A549 (cell line): ENCODE measurements at regions not wholly inside any gene's neighbourhood (a gene's known extent, or its start where the extent isn't known, plus 50 kb on each side); places are given as distances from the start of the nearest gene placed in this dataset.

ENCODE experiments used
- ATAC-seq, 2 experiments: fragments of 200-7000 bp in 1 of 2; fragments of >200 bp in 1 of 2; cut with Nextera tagmentation in 1 of 2; cut with Tn5 transposase in 1 of 2; 3 replicates each; pipeline versions ENCODE4 v1.8.0 to v1.9.1; 2018 to 2020; ENCODE audit warnings: mild to moderate bottlenecking in 1 of 2, moderate library complexity in 1 of 2
- CTCF ChIA-PET: fragments of 300-600 bp; sonication (Branson Sonifier 250); formaldehyde crosslinking; extraction: SDS; loops from one replicate; lab custom pipeline; 2021; ENCODE audit warnings: antibody characterized with exemption, inconsistent platforms; lab: Yijun Ruan, JAX
- POLR2A ChIA-PET: fragments of 350-600 bp; formaldehyde crosslinking; extraction: SDS; loops from one replicate; lab custom pipeline; 2021; ENCODE audit warnings: antibody characterized with exemption, inconsistent platforms; lab: Yijun Ruan, JAX
- DNase-seq, 2 experiments: peaks; one replicate each; pipeline versions ENCODE4 v3.0.0 to v3.0.0-alpha.2; 2011 to 2016; ENCODE audit warnings: low read depth in 1 of 2, low spot score in 1 of 2
- FAIRE-seq: peaks from 2 replicates; lab custom pipeline; 2011; peaks lifted over from hg19 to GRCh38; lab: Jason Lieb, UNC
- H3K27ac ChIP-seq, 2 experiments: fragments of >200 bp; sonication (Bioruptor Twin); formaldehyde crosslinking; 3 replicates each; pipeline ENCODE4 v1.5.1; 2016 to 2017
- H3K4me1 ChIP-seq: fragments of >200 bp; sonication (Bioruptor Twin); formaldehyde crosslinking; 3 replicates; pipeline ENCODE4 v1.6.1; 2016
- H3K4me2 ChIP-seq: fragments of >200 bp; sonication (Bioruptor Twin); formaldehyde crosslinking; 3 replicates; pipeline ENCODE4 v1.6.1; 2016
- H3K4me3 ChIP-seq: fragments of >200 bp; sonication (Bioruptor Twin); formaldehyde crosslinking; 3 replicates; pipeline ENCODE4 v1.5.1; 2016
- H3K9me3 ChIP-seq: fragments of >200 bp; sonication (Bioruptor Twin); formaldehyde crosslinking; 3 replicates; pipeline ENCODE4 v1.6.1; 2016
- ATOH8 ChIP-seq: fragments of 250-450 bp; sonication (Bioruptor Pico); IDR thresholded peaks from 2 replicates; pipeline ENCODE4 v1.5.0; 2020; ENCODE audit warnings: low read depth, mild to moderate bottlenecking, moderate library complexity
- CHD2 ChIP-seq: fragments of 150-350 bp; IDR thresholded peaks from 2 replicates; pipeline ENCODE4 v1.6.1; 2014; ENCODE audit warnings: low read length; ENCODE audit not compliant: partially characterized antibody
- CTCF ChIP-seq: fragments of >200 bp; sonication (Bioruptor Twin); formaldehyde crosslinking; IDR thresholded peaks from 3 replicates; pipeline ENCODE4 v1.5.1; 2016
- EHF ChIP-seq: fragments of 250-450 bp; sonication (Bioruptor Pico); IDR thresholded peaks from 2 replicates; pipeline ENCODE4 v1.5.0; 2020; ENCODE audit warnings: mild to moderate bottlenecking
- EHMT2 ChIP-seq: fragments of 200-600 bp; sonication (generic); IDR thresholded peaks from 2 replicates; pipeline ENCODE4 v1.6.1; 2016; ENCODE audit warnings: antibody characterized with exemption, low read depth, mild to moderate bottlenecking, moderate library complexity
- ELK1 ChIP-seq: fragments of 150-350 bp; IDR thresholded peaks from 2 replicates; pipeline ENCODE4 v1.6.1; 2014; ENCODE audit warnings: low read depth, mild to moderate bottlenecking, low read length
- EP300 ChIP-seq, 2 experiments: fragments of >200 bp; sonication (Bioruptor Twin); formaldehyde crosslinking; IDR thresholded peaks; 2 replicates in 1 of 2; 3 replicates in 1 of 2; pipeline ENCODE4 v1.6.1; 2016 to 2017
- FOSL2 ChIP-seq, 2 experiments: fragments of 450-650 bp in 1 of 2; fragments of >200 bp in 1 of 2; sonication (Bioruptor Twin) in 1 of 2; formaldehyde crosslinking; IDR thresholded peaks; 2 replicates each; pipeline versions ENCODE4 v1.5.0 to v1.6.1; 2016 to 2020; ENCODE audit warnings: mild to moderate bottlenecking in 1 of 2, moderate library complexity in 1 of 2
- FOXS1 ChIP-seq: fragments of 250-450 bp; sonication (Bioruptor Pico); IDR thresholded peaks from 2 replicates; pipeline ENCODE4 v1.5.0; 2020; ENCODE audit warnings: mild to moderate bottlenecking, moderate library complexity
- GATA3 ChIP-seq: IDR thresholded peaks from 2 replicates; pipeline ENCODE4 v1.6.1; 2012; ENCODE audit warnings: borderline replicate concordance
- HOXB13 ChIP-seq: fragments of 250-450 bp; sonication (Bioruptor Pico); IDR thresholded peaks from 2 replicates; pipeline ENCODE4 v1.5.0; 2020; ENCODE audit warnings: low read depth, mild to moderate bottlenecking, moderate library complexity
- JUNB ChIP-seq: fragments of >200 bp; sonication (Bioruptor Twin); formaldehyde crosslinking; IDR thresholded peaks from 2 replicates; pipeline ENCODE4 v1.6.1; 2016
- KDM5A ChIP-seq: fragments of 200-600 bp; sonication (generic); IDR thresholded peaks from 2 replicates; pipeline ENCODE4 v1.6.1; 2016; ENCODE audit warnings: antibody characterized with exemption, mild to moderate bottlenecking
- MAFK ChIP-seq: fragments of 450-650 bp; IDR thresholded peaks from 2 replicates; pipeline ENCODE4 v1.6.1; 2014; ENCODE audit not compliant: partially characterized antibody
- MAX ChIP-seq: IDR thresholded peaks from 2 replicates; pipeline ENCODE4 v1.6.1; 2012
- MAZ ChIP-seq: fragments of 150-350 bp; IDR thresholded peaks from 2 replicates; pipeline ENCODE4 v1.6.1; 2014; ENCODE audit warnings: antibody characterized with exemption, low read depth, low read length, borderline replicate concordance
- POLR2A ChIP-seq: IDR thresholded peaks from 2 replicates; pipeline ENCODE4 v1.6.1; 2012; ENCODE audit warnings: mild to moderate bottlenecking, low read length
- RAD21 ChIP-seq, 2 experiments: fragments of >200 bp in 1 of 2; sonication (Bioruptor Twin) in 1 of 2; formaldehyde crosslinking in 1 of 2; IDR thresholded peaks in 1 of 2; conservative IDR thresholded peaks in 1 of 2; 2 replicates in 1 of 2; 3 replicates in 1 of 2; pipeline ENCODE4 v1.6.1; 2012 to 2018; ENCODE audit warnings: inconsistent platforms in 1 of 2
- RARB ChIP-seq: fragments of 250-450 bp; sonication (Bioruptor Pico); IDR thresholded peaks from 2 replicates; pipeline ENCODE4 v1.8.0; 2021; ENCODE audit warnings: mild to moderate bottlenecking, moderate library complexity
- RCOR1 ChIP-seq: fragments of 150-350 bp; IDR thresholded peaks from 2 replicates; pipeline ENCODE4 v1.6.1; 2014; ENCODE audit warnings: antibody characterized with exemption, low read length, low read depth
- RNF2 ChIP-seq: fragments of 200-600 bp; sonication (generic); IDR thresholded peaks from 2 replicates; pipeline ENCODE4 v1.6.1; 2016; ENCODE audit warnings: low read depth, mild to moderate bottlenecking, antibody characterized with exemption, moderate library complexity, borderline replicate concordance
- SREBF2 ChIP-seq: fragments of 450-650 bp; IDR thresholded peaks from 2 replicates; pipeline ENCODE4 v1.6.1; 2014; ENCODE audit warnings: mild to moderate bottlenecking, moderate library complexity
- TFCP2L1 ChIP-seq: fragments of 250-450 bp; sonication (Bioruptor Pico); IDR thresholded peaks from 2 replicates; pipeline ENCODE4 v1.5.0; 2021; ENCODE audit warnings: mild to moderate bottlenecking
- TP53 ChIP-seq: fragments of 250-450 bp; sonication (Bioruptor Pico); IDR thresholded peaks from 2 replicates; pipeline ENCODE4 v1.5.0; 2021; ENCODE audit warnings: mild to moderate bottlenecking, moderate library complexity
- ZSCAN20 ChIP-seq: fragments of 250-450 bp; sonication (Bioruptor Pico); IDR thresholded peaks from 2 replicates; pipeline ENCODE4 v1.8.0; 2022; ENCODE audit warnings: mild to moderate bottlenecking, moderate library complexity
- WGBS: methylation state at CpG from one replicate; pipeline ENCODE4 v1.1.6; 2017; ENCODE audit errors: missing lambda C conversion rate; 5-methylcytosine and 5-hydroxymethylcytosine counted together

GRCh38 chr5:17810734-17811133, 176.5 kb downstream of the TAF11L14 start:
- CTCF ChIA-PET, result no interaction called here
- POLR2A ChIA-PET, result no interaction called here
- WGBS, result 77% methylated on average over 1 of the region's 1 CpG
- DNase-seq (no peak), FAIRE-seq (no peak), ATAC-seq (no peak)
- no peak overlapping the region for H3K27ac ChIP-seq
- no peaks in the 10 kb centered on the region for H3K9me3 ChIP-seq
- H3K4me1 ChIP-seq, result peaks cover 2% of the 10 kb centered on the region; the same call in 1 of the 3 replicates
- H3K4me2 ChIP-seq, result no peak overlapping the region
- H3K4me3 ChIP-seq, result no peak overlapping the region
- TF ChIP-seq ZSCAN20 (CRISPR knock-in tag) (no peak), CHD2 (no peak), RARB (CRISPR knock-in tag) (no peak), FOSL2 (IDR thresholded peaks at IDR 0.05) (no peak), FOSL2 (CRISPR knock-in tag; IDR thresholded peaks at IDR 0.05) (no peak), ELK1 (no peak), RAD21 (conservative IDR thresholded peaks at IDR 0.05 in 1 of 2, IDR thresholded peaks at IDR 0.05 in 1 of 2) (no peak), MAX (no peak), JUNB (no peak), TFCP2L1 (CRISPR knock-in tag) (no peak), SREBF2 (no peak), EHMT2 (no peak), GATA3 (no peak), MAZ (no peak), EP300 (IDR thresholded peaks at IDR 0.05) (no peak), RCOR1 (no peak), HOXB13 (CRISPR knock-in tag) (no peak)

- WGBS, result 68% methylated on average over 5 of the region's 5 CpGs
- CTCF ChIA-PET, result interaction anchor here (0.5 kb wide), 1 partner anchor 9 kb away, joined by 3 read pairs; no protein-coding TSS in a partner anchor
- Histone ChIP-seq H3K4me2 (no peak overlapping the region), H3K4me3 (no peak overlapping the region), H3K27ac (no peak overlapping the region), H3K9me3 (no peaks in the 10 kb centered on the region), H3K4me1 (0 out of 3 replicates have a peak, but pooled peaks cover 5% of the 10 kb centered on the region)
- DNase-seq (no peak), FAIRE-seq (no peak), ATAC-seq (no peak)
- POLR2A ChIA-PET, result no interaction called here
- no peak for TF ChIP-seq TFCP2L1 (CRISPR knock-in tag)
- no peak for TF ChIP-seq FOXS1 (CRISPR knock-in tag)
- no peak for TF ChIP-seq KDM5A
- no peak for TF ChIP-seq RNF2
- TF ChIP-seq TP53 (CRISPR knock-in tag), result no peak
- no peak for TF ChIP-seq POLR2A
- no peak for TF ChIP-seq MAFK
- no peak for TF ChIP-seq EHF (CRISPR knock-in tag)
- TF ChIP-seq JUNB, result no peak
- TF ChIP-seq RAD21 (conservative IDR thresholded peaks at IDR 0.05 in 1 of 2, IDR thresholded peaks at IDR 0.05 in 1 of 2), result no peak
- TF ChIP-seq CTCF, result no peak
- TF ChIP-seq FOSL2 (IDR thresholded peaks at IDR 0.05), result no peak
- TF ChIP-seq FOSL2 (CRISPR knock-in tag; IDR thresholded peaks at IDR 0.05), result no peak
- TF ChIP-seq ATOH8 (CRISPR knock-in tag), result no peak
Observed at GRCh38 chr5:17813214-17813613, 179.0 kb downstream of the TAF11L14 start.
